ENCODE measurements at regions not wholly inside any gene's neighbourhood (a gene's known extent, or its start where the extent isn't known, plus 50 kb on each side); places are given as distances from the start of the nearest gene placed in this dataset.

DNA sequence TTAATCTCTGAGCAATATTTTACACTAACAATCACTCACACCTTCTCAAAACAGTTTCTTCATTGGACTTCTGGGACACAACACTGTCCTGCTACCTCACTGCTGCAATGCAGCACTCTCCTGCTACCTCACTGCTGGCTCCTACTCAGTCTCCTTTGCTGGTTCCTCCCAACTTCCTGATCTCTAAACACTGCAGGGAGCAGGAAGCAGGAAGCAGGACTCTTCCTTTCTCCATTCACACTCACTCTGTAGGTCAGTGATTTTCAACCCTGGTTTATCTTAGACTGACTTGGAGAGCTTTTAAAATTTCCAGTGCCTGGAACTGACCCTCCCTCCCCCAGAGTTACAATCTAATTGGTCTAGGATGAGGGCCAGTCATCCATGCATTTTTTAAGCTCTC lies 243.4 kb upstream of the RBBP8 start:
- H3K4me2 ChIP-seq (ENCODE audit: low read length): no peak overlapping the region
- H3K9me2 ChIP-seq (ENCODE audit: insufficient read depth): no peaks in the 10 kb centered on the region
- no peak overlapping the region for H3K4me3 ChIP-seq (replicated peaks in 1 of 2; ENCODE audit: low read depth in 1 of 2, low read length in 2 of 2)
- ATAC-seq (no peak), DNase-seq (ENCODE audit: low read depth, low spot score) (no peak)
- TF ChIP-seq JUND (IDR thresholded peaks at IDR 0.05) (no peak), CEBPB (IDR thresholded peaks at IDR 0.05; ENCODE audit: low read depth) (no peak), SP1 (IDR thresholded peaks at IDR 0.05; ENCODE audit: low read depth) (no peak)
- RAD21 ChIA-PET (ENCODE audit: low non-redundant PET in 1 of 2, low total read pairs in 2 of 2, uncharacterized antibody in 2 of 2, unreplicated experiment in 2 of 2): no interaction called here
- intact Hi-C loops (cut with micrococcal nuclease): loop anchor here (5.0 kb wide), 1 partner anchor 917 kb away; no protein-coding TSS in a partner anchor
- no peaks in the 10 kb centered on the region for H3K36me3 ChIP-seq (ENCODE audit: control insufficient read depth in 1 of 2, insufficient read depth in 2 of 2, low read length in 2 of 2)
- no peaks in the 10 kb centered on the region for H3K9me3 ChIP-seq (ENCODE audit: control insufficient read depth in 1 of 2, insufficient read depth in 1 of 2, low read depth in 1 of 2, low read length in 2 of 2)
- H3K79me2 ChIP-seq (ENCODE audit: insufficient read depth, low read length): no peaks in the 10 kb centered on the region
- H2AFZ ChIP-seq (ENCODE audit: low read depth, low read length, poor library complexity, severe bottlenecking): no peak overlapping the region
- no peak overlapping the region for H3K27ac ChIP-seq (ENCODE audit: low read depth, low read length)
- BruUV-seq (replicated peaks): no TSS peak
- H3K9ac ChIP-seq (ENCODE audit: low read length): no peak overlapping the region
- CTCF ChIA-PET: no interaction called here
- peaks cover 0 to 4% of the 10 kb centered on the region in 2 experiments; a peak in 3 of 4 replicates for H3K4me1 ChIP-seq (ENCODE audit: control insufficient read depth in 1 of 2, insufficient read depth in 2 of 2, low read length in 2 of 2)
- POLR2A ChIA-PET: no interaction called here
- no peaks in the 10 kb centered on the region for H4K20me1 ChIP-seq (ENCODE audit: insufficient read depth)
- H3K27me3 ChIP-seq (ENCODE audit: insufficient read depth, low read length): no peaks in the 10 kb centered on the region

DNA sequence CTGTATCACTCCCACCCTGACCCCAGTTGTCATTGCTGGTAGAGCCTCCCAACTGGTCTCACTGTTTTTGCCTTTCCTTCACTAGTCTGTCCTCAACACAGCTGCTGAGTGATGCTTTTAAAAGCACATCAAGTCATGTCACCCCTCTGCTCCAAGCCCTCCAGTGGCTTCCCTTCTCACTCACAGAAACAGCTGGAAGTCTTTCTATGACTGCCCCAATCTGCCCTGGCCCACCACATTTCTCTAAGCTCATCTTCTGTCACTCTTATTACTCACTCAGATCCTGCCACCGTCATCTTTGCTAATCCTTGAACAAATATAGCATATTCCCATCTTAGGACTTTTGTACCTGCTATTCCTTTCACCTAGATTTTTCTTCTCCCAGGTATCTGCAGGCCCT lies 242.6 kb upstream of the RBBP8 start:
- no TSS peak for BruUV-seq (replicated peaks)
- no peaks in the 10 kb centered on the region for H3K27me3 ChIP-seq (ENCODE audit: insufficient read depth, low read length)
- ATAC-seq: no peak
- no peaks in the 10 kb centered on the region for H3K9me3 ChIP-seq (ENCODE audit: control insufficient read depth in 1 of 2, insufficient read depth in 1 of 2, low read depth in 1 of 2, low read length in 2 of 2)
- no peak overlapping the region for H3K4me2 ChIP-seq (ENCODE audit: low read length)
- intact Hi-C loops (cut with micrococcal nuclease): loop anchor here (5.0 kb wide), 1 partner anchor 918 kb away; no protein-coding TSS in a partner anchor
- H3K36me3 ChIP-seq (ENCODE audit: control insufficient read depth in 1 of 2, insufficient read depth in 2 of 2, low read length in 2 of 2): no peaks in the 10 kb centered on the region
- ChIA-PET RAD21 (ENCODE audit: low non-redundant PET in 1 of 2, low total read pairs in 2 of 2, uncharacterized antibody in 2 of 2, unreplicated experiment in 2 of 2) (no interaction called here), POLR2A (no interaction called here), CTCF (no interaction called here)
- no peak overlapping the region for H3K4me3 ChIP-seq (replicated peaks in 1 of 2; ENCODE audit: low read depth in 1 of 2, low read length in 2 of 2)
- no peak overlapping the region for H3K27ac ChIP-seq (ENCODE audit: low read depth, low read length)
- H2AFZ ChIP-seq (ENCODE audit: low read depth, low read length, poor library complexity, severe bottlenecking): no peak overlapping the region
- H3K9me2 ChIP-seq (ENCODE audit: insufficient read depth): no peaks in the 10 kb centered on the region
- DNase-seq (ENCODE audit: low read depth, low spot score): no peak
- H3K9ac ChIP-seq (ENCODE audit: low read length): no peak overlapping the region
- H3K79me2 ChIP-seq (ENCODE audit: insufficient read depth, low read length): no peaks in the 10 kb centered on the region
- H3K4me1 ChIP-seq (ENCODE audit: control insufficient read depth in 1 of 2, insufficient read depth in 2 of 2, low read length in 2 of 2): peaks cover 2 to 12% of the 10 kb centered on the region in 2 experiments
- TF ChIP-seq SP1 (IDR thresholded peaks at IDR 0.05; ENCODE audit: low read depth): no peak
- TF ChIP-seq, protein P1, sequence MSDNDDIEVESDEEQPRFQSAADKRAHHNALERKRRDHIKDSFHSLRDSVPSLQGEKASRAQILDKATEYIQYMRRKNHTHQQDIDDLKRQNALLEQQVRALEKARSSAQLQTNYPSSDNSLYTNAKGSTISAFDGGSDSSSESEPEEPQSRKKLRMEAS (IDR thresholded peaks at IDR 0.05): no peak
- no peak for TF ChIP-seq RAD21 (IDR thresholded peaks at IDR 0.05; ENCODE audit: low read depth)
- TF ChIP-seq, protein P2, sequence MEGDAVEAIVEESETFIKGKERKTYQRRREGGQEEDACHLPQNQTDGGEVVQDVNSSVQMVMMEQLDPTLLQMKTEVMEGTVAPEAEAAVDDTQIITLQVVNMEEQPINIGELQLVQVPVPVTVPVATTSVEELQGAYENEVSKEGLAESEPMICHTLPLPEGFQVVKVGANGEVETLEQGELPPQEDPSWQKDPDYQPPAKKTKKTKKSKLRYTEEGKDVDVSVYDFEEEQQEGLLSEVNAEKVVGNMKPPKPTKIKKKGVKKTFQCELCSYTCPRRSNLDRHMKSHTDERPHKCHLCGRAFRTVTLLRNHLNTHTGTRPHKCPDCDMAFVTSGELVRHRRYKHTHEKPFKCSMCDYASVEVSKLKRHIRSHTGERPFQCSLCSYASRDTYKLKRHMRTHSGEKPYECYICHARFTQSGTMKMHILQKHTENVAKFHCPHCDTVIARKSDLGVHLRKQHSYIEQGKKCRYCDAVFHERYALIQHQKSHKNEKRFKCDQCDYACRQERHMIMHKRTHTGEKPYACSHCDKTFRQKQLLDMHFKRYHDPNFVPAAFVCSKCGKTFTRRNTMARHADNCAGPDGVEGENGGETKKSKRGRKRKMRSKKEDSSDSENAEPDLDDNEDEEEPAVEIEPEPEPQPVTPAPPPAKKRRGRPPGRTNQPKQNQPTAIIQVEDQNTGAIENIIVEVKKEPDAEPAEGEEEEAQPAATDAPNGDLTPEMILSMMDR (IDR thresholded peaks at IDR 0.05 in 2 of 3, conservative IDR thresholded peaks at IDR 0.05 in 1 of 3; ENCODE audit: borderline replicate concordance in 1 of 3, insufficient read depth in 1 of 3, low read depth in 2 of 3, low read length in 2 of 3): no peak
- no peak for TF ChIP-seq CBX3 (IDR thresholded peaks at IDR 0.05; ENCODE audit: low read depth)
- no peak for TF ChIP-seq JUND (IDR thresholded peaks at IDR 0.05)
- TF ChIP-seq ELF1 (IDR thresholded peaks at IDR 0.05; ENCODE audit: borderline replicate concordance, low read depth): no peak
- TF ChIP-seq, protein P3, sequence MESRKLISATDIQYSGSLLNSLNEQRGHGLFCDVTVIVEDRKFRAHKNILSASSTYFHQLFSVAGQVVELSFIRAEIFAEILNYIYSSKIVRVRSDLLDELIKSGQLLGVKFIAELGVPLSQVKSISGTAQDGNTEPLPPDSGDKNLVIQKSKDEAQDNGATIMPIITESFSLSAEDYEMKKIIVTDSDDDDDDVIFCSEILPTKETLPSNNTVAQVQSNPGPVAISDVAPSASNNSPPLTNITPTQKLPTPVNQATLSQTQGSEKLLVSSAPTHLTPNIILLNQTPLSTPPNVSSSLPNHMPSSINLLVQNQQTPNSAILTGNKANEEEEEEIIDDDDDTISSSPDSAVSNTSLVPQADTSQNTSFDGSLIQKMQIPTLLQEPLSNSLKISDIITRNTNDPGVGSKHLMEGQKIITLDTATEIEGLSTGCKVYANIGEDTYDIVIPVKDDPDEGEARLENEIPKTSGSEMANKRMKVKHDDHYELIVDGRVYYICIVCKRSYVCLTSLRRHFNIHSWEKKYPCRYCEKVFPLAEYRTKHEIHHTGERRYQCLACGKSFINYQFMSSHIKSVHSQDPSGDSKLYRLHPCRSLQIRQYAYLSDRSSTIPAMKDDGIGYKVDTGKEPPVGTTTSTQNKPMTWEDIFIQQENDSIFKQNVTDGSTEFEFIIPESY (IDR thresholded peaks at IDR 0.05; ENCODE audit: extremely low read depth, insufficient replicate concordance, low read length): no peak
- TF ChIP-seq TCF7L2 (IDR thresholded peaks at IDR 0.05; ENCODE audit: borderline replicate concordance, extremely low read depth, insufficient read depth, insufficient read length): no peak
- TF ChIP-seq, protein P4, sequence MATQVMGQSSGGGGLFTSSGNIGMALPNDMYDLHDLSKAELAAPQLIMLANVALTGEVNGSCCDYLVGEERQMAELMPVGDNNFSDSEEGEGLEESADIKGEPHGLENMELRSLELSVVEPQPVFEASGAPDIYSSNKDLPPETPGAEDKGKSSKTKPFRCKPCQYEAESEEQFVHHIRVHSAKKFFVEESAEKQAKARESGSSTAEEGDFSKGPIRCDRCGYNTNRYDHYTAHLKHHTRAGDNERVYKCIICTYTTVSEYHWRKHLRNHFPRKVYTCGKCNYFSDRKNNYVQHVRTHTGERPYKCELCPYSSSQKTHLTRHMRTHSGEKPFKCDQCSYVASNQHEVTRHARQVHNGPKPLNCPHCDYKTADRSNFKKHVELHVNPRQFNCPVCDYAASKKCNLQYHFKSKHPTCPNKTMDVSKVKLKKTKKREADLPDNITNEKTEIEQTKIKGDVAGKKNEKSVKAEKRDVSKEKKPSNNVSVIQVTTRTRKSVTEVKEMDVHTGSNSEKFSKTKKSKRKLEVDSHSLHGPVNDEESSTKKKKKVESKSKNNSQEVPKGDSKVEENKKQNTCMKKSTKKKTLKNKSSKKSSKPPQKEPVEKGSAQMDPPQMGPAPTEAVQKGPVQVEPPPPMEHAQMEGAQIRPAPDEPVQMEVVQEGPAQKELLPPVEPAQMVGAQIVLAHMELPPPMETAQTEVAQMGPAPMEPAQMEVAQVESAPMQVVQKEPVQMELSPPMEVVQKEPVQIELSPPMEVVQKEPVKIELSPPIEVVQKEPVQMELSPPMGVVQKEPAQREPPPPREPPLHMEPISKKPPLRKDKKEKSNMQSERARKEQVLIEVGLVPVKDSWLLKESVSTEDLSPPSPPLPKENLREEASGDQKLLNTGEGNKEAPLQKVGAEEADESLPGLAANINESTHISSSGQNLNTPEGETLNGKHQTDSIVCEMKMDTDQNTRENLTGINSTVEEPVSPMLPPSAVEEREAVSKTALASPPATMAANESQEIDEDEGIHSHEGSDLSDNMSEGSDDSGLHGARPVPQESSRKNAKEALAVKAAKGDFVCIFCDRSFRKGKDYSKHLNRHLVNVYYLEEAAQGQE (IDR thresholded peaks at IDR 0.05; ENCODE audit: low read depth): no peak
- TF ChIP-seq POLR2A (IDR thresholded peaks at IDR 0.05; ENCODE audit: borderline replicate concordance, extremely low read depth, insufficient read depth, insufficient read length): no peak
- TF ChIP-seq POLR2AphosphoS5 (IDR thresholded peaks at IDR 0.05; ENCODE audit: low read depth, low read length): no peak
- H4K20me1 ChIP-seq (ENCODE audit: insufficient read depth): no peaks in the 10 kb centered on the region

Measured in HCT116 (cell line).